Activated CD4-positive, alpha-beta memory T cell treated with anti-CD3 and anti-CD28 coated beads for 36 hours (primary cell): ENCODE measurements at regions not wholly inside any gene's neighbourhood (a gene's known extent, or its start where the extent isn't known, plus 50 kb on each side); places are given as distances from the start of the nearest gene placed in this dataset.

Experiments
- CTCF ChIA-PET: fragments of 350-600 bp; sonication (Branson Sonifier 250); formaldehyde crosslinking; loops from one replicate; lab custom pipeline; 2021; ENCODE audit warnings: antibody characterized with exemption, inconsistent platforms; lab: Charles Lee
- POLR2A ChIA-PET: fragments of 350-600 bp; sonication (Branson Sonifier 250); formaldehyde crosslinking; loops from one replicate; lab custom pipeline; 2021; ENCODE audit warnings: antibody characterized with exemption; lab: Charles Lee
- DNase-seq: peaks from one replicate; pipeline ENCODE4 v3.0.0-alpha.2; 2020
- H3K27ac Mint-ChIP-seq: one replicate; pipeline ENCODE4 v1.8.0; 2021; ENCODE audit warnings: mixed read lengths
- H3K27me3 Mint-ChIP-seq: one replicate; pipeline ENCODE4 v1.8.0; 2021; ENCODE audit warnings: mixed read lengths
- H3K36me3 Mint-ChIP-seq: one replicate; pipeline ENCODE4 v1.8.0; 2021; ENCODE audit warnings: mixed read lengths
- H3K4me1 Mint-ChIP-seq: one replicate; pipeline ENCODE4 v1.8.0; 2021; ENCODE audit warnings: low read depth, mixed read lengths
- H3K4me3 Mint-ChIP-seq: one replicate; pipeline ENCODE4 v1.8.0; 2021; ENCODE audit warnings: mild to moderate bottlenecking, mixed read lengths
- H3K9me3 Mint-ChIP-seq: one replicate; pipeline ENCODE4 v1.8.0; 2021; ENCODE audit warnings: mixed read lengths
- intact Hi-C: fragments of 100-400 bp; cut with micrococcal nuclease; formaldehyde crosslinking; loops from one replicate; pipeline ENCODE4 v1.15.1; 2023

GRCh38 chr6:130274007-130274406 lies 51.3 kb upstream of the SAMD3 start:
- no peak for DNase-seq
- Mint-ChIP-seq H3K4me3 (no peak overlapping the region), H3K9me3 (peaks cover 42% of the 10 kb centered on the region), H3K36me3 (peaks cover 13% of the 10 kb centered on the region), H3K4me1 (no peaks in the 10 kb centered on the region), H3K27me3 (no peaks in the 10 kb centered on the region), H3K27ac (no peak overlapping the region)
- POLR2A ChIA-PET = no interaction called here
- intact Hi-C loops = no loop called here
- CTCF ChIA-PET = no interaction called here
